HFF-Myc (cell line): ENCODE measurements at regions not wholly inside any gene's neighbourhood (a gene's known extent, or its start where the extent isn't known, plus 50 kb on each side); places are given as distances from the start of the nearest gene placed in this dataset.

Experiments
- DNase-seq: peaks from one replicate; pipeline ENCODE4 v3.0.0-alpha.2; 2011; ENCODE audit warnings: low read depth; ENCODE audit errors: extremely low read depth
- H3K4me3 ChIP-seq: replicated peaks from 2 replicates; pipeline ENCODE4 v1.5.1; 2011; ENCODE audit warnings: low read depth, mild to moderate bottlenecking, control low read depth, low read length
- TF ChIP-seq, protein P1 (sequence below): IDR thresholded peaks from 2 replicates; pipeline ENCODE4 v1.5.1; 2012; ENCODE audit warnings: mild to moderate bottlenecking, low read depth, low read length, control low read depth; ENCODE audit errors: missing control alignments

DNA sequence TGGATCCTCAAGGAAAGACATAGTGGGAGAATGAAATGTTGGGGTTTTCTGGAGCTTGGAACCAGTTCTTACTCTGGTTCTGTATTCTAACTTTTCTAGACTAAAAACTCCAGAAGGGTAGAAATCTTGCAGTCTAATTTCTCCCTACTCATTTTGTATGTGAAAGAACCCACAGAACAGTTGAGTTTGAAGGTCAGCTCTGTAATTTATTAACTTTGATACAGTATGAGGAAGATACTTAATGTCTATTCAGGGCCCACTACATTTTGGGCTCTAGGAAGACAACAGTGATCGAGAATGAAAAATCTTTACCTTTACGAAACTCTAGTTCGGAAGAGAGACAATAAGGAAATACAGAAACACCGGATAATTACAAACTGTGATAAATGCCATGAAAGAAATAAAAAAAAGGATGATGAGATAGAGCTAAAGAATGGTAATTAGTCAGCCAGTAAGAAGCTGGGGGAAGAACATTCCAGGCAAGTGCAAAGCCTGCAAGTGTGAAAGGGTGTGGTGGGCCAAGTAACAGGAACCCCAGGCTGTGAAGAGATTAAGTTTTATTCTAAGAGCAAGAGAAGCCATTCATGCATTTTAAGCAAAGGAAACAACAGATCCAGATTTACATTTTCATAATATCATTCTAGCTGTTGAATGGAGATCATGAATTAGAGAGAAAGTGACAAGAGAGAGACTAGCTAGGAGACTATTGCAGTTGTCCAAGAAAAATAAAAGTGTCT is 159.9 kb upstream of the HMCN1 start:
- TF ChIP-seq, protein P1, sequence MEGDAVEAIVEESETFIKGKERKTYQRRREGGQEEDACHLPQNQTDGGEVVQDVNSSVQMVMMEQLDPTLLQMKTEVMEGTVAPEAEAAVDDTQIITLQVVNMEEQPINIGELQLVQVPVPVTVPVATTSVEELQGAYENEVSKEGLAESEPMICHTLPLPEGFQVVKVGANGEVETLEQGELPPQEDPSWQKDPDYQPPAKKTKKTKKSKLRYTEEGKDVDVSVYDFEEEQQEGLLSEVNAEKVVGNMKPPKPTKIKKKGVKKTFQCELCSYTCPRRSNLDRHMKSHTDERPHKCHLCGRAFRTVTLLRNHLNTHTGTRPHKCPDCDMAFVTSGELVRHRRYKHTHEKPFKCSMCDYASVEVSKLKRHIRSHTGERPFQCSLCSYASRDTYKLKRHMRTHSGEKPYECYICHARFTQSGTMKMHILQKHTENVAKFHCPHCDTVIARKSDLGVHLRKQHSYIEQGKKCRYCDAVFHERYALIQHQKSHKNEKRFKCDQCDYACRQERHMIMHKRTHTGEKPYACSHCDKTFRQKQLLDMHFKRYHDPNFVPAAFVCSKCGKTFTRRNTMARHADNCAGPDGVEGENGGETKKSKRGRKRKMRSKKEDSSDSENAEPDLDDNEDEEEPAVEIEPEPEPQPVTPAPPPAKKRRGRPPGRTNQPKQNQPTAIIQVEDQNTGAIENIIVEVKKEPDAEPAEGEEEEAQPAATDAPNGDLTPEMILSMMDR = no peak
- no peak overlapping the region for H3K4me3 ChIP-seq
- no peak for DNase-seq

DNA sequence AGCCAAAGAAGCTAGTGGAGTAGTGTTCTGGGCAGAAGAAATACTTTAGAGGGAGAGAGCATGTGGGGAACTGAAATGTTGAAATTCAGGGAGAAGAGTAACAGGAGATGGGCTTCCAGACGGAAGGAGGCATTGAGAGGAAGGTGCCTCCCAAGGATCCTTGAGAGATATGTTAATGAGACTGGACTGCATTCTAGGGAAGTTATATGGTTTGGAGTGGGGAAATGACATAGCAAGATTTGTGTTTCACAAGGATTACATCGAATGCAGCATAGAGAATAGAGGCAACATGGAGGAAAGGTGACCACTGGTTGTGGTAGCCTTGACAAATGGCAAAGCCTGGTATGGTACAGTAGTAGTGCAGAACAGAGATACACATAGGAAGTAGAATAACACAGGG is 160.5 kb upstream of the HMCN1 start:
- no peak overlapping the region for H3K4me3 ChIP-seq
- TF ChIP-seq, protein P1 = no peak
- DNase-seq = no peak

DNA sequence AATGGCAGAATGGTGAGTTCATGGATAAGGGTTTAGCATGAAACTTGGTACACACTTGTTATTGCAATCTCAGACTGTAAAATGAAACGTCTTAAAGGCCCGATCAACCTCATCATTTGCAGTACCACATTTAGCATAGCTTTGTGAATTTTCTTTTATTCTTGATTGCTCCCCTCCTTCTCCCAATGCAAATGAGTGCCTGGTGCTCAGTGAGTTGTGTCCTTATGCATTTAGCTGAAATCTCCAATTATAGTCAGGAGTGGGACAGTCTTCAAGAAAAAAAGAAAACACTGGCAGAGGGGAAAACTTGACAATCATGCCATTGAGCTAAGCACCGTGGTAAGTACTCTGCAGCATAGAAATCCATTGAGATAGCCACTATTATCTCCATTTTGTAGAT is 161.0 kb upstream of the HMCN1 start:
- no peak overlapping the region for H3K4me3 ChIP-seq
- TF ChIP-seq, protein P1 = no peak
- DNase-seq = no peak

DNA sequence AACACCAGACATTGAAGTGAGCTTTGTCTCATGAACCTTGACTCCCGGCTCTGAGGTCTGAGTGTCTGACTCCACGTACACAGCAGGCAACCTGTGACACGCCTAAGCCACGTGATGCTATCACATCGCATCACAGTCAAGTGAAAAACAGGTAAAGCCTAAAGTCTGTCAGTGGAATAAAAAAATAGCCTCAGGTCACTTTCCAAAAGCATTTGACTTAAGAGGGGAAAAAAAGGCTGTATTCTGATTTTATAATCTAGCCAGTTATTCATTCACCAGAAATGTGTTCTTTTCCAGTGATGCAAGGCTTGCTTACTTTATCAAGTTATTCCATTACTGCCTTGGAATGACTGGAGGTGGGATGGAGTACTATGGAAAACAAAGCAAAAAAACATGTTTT is 163.2 kb upstream of the HMCN1 start:
- TF ChIP-seq, protein P1 = no peak
- DNase-seq = no peak
- no peak overlapping the region for H3K4me3 ChIP-seq

DNA sequence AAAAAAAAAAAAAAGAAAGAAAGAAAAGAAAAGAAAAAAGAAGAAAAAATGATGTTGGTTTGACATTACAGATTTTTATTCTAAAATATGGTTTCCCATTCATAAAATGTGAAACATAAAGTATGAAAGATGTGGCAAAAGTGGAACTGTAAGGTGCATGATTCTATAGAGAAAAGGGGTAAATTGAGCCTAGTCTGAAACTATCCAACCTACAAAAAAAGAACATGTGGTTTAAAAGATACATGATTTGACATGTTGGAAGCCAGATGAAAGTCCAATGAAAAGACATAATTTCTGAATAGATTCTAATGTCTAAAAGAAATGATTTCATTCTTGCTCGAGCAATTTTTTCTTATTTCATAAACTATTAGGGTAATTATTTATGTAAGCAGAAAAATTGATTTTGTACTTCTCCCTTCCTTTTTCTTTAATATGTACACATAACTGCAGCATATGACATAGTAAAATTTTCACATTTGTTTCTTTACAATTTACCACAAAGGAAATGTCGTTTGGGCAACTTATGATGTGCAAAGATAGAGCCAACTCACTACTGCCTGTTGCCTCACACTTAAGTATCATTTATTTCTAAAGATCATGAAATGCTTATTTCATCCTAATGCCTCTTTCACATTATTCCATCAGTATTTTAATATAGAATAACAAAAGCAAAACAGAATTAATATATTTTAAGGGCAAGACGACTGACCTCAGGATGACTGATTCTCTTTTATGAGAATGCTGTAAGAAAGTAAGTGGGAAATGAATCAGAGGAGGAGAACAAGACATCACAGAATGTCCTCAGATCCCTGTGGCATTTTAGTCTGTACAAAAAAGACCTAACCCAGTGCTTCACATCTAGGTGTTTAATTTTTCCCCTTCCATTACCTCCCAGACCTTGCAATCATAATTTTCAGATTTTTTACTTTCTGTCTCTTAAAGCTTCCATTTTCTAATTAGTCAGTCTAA is 165.8 kb upstream of the HMCN1 start:
- no peak for DNase-seq
- TF ChIP-seq, protein P1 = no peak
- H3K4me3 ChIP-seq = no peak overlapping the region

DNA sequence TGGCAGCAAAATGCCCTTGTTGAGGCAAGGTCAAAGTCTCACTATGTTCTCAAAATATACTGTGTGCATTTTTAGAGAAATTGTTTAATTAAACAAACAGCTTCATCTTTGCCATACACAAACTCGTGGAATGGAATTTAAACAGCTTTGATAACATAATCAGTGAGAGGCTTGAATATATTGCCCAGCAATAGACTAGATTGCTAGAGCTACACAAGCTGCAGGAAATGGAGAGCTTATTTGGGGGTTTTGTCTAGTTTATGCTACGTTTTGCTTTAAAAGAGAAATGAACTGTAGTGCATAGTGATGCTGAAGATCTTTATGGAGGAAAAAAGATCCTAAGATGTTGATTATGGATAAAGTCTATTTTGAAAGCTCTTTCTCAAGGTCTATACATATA is 166.8 kb upstream of the HMCN1 start:
- H3K4me3 ChIP-seq = no peak overlapping the region
- no peak for DNase-seq
- TF ChIP-seq, protein P1 = no peak
